ENCODE measurements at regions not wholly inside any gene's neighbourhood (a gene's known extent, or its start where the extent isn't known, plus 50 kb on each side); places are given as distances from the start of the nearest gene placed in this dataset.

DNA sequence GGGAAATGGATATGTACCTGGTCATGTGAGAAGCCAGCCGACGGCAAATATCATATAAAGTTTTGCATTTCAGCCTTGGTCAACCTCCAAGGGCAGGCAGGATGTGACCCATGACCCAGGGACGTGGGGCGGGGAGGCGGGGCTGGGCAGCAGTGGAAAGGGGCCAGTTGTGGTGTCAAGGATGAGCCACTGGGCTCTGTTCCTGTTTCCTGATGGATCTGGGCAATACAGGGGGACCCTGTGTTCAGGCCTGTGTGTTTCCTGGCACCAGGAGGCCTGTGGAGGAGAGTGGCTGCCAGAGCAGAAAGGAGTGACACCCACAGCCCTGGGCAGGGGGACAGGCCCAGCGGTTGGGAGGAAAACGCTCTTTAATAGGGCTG lies 106.9 kb downstream of the GATA6 start:
- H2AFZ ChIP-seq, result no peak overlapping the region
- H3K4me2 ChIP-seq, result no peak overlapping the region
- H4K20me1 ChIP-seq (ENCODE audit: insufficient read depth, poor library complexity, severe bottlenecking), result no peaks in the 10 kb centered on the region
- no peaks in the 10 kb centered on the region for H3K36me3 ChIP-seq (replicated peaks; ENCODE audit: insufficient read depth, low read depth)
- H3K27ac ChIP-seq, result no peak overlapping the region
- no peak for DNase-seq (ENCODE audit: low spot score)
- H3K9me3 ChIP-seq (ENCODE audit: low read depth), result no peaks in the 10 kb centered on the region
- no peaks in the 10 kb centered on the region for H3K27me3 ChIP-seq
- H3K79me2 ChIP-seq, result no peaks in the 10 kb centered on the region
- 89% methylated on average over 7 of the region's 7 CpGs for WGBS (ENCODE audit: low lambda C conversion rate, missing lambda C conversion rate)
- peaks cover 6% of the 10 kb centered on the region for H3K4me1 ChIP-seq (ENCODE audit: insufficient read depth)
- no peak for TF ChIP-seq EZH2 (IDR thresholded peaks at IDR 0.05; ENCODE audit: borderline replicate concordance)
- no peak for TF ChIP-seq CTCF (IDR thresholded peaks at IDR 0.05; ENCODE audit: poor library complexity)
- TF ChIP-seq EZH2phosphoT487 (IDR thresholded peaks at IDR 0.05; ENCODE audit: low read depth, severe bottlenecking, unreplicated experiment), result no peak
- H3K4me3 ChIP-seq, result no peak overlapping the region
- no peaks in the 10 kb centered on the region for H3K9me2 ChIP-seq (replicated peaks; ENCODE audit: insufficient read depth)

DNA sequence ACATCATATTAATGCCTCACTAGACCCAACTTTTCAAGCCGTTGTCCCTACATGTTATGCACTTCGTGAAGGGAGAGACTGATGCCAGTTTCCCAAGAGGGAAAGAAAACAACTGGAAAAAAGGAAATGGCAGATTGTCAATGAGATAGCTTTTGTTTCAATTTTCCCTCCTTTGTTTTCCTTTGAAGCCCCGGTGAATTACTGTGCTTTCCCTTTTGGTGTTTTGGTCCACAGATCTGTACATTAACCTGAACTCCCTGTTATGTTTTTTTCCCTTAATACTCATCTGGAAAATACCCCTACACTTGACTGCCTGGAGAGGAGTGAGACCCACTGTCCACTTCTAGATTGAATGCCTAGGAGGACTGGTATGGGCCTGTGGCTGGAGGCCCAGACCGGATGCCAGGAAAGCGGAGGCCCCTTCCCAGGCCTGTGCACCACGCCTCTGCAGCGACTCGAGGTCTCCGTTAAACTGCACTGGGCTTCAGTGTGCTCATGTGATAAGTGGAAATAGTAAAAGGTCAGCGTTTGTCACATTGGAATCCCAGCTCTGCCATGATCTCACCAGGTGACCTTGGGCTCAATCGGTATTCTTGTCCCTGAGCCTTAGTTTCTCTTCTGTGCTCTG lies 106.4 kb downstream of the GATA6 start:
- no peaks in the 10 kb centered on the region for H3K9me2 ChIP-seq (replicated peaks; ENCODE audit: insufficient read depth)
- no peak overlapping the region for H2AFZ ChIP-seq
- no peak for DNase-seq (ENCODE audit: low spot score)
- H3K4me2 ChIP-seq, result no peak overlapping the region
- no peaks in the 10 kb centered on the region for H3K36me3 ChIP-seq (replicated peaks; ENCODE audit: insufficient read depth, low read depth)
- 73% methylated on average over 11 of the region's 11 CpGs for WGBS (ENCODE audit: low lambda C conversion rate, missing lambda C conversion rate)
- no peaks in the 10 kb centered on the region for H3K27me3 ChIP-seq
- TF ChIP-seq CTCF (IDR thresholded peaks at IDR 0.05; ENCODE audit: poor library complexity) (no peak), EZH2phosphoT487 (IDR thresholded peaks at IDR 0.05; ENCODE audit: low read depth, severe bottlenecking, unreplicated experiment) (no peak), EZH2 (IDR thresholded peaks at IDR 0.05; ENCODE audit: borderline replicate concordance) (no peak)
- no peaks in the 10 kb centered on the region for H3K79me2 ChIP-seq
- no peaks in the 10 kb centered on the region for H3K9me3 ChIP-seq (ENCODE audit: low read depth)
- H3K4me1 ChIP-seq (ENCODE audit: insufficient read depth), result peaks cover 6% of the 10 kb centered on the region
- H4K20me1 ChIP-seq (ENCODE audit: insufficient read depth, poor library complexity, severe bottlenecking), result no peaks in the 10 kb centered on the region
- no peak overlapping the region for H3K27ac ChIP-seq
- H3K4me3 ChIP-seq, result no peak overlapping the region

GRCh38 chr18:22273101-22274039 lies 104.0 kb downstream of the GATA6 start:
- DNase-seq (ENCODE audit: low spot score), result no peak
- H3K9me2 ChIP-seq (replicated peaks; ENCODE audit: insufficient read depth), result no peaks in the 10 kb centered on the region
- no peaks in the 10 kb centered on the region for H3K36me3 ChIP-seq (replicated peaks; ENCODE audit: insufficient read depth, low read depth)
- whole genome bisulfite sequencing (ENCODE audit: low lambda C conversion rate, missing lambda C conversion rate), result over 99% methylated on average over 5 of the region's 5 CpGs
- TF ChIP-seq CTCF (IDR thresholded peaks at IDR 0.05; ENCODE audit: poor library complexity), result no peak
- no peak for TF ChIP-seq EZH2 (IDR thresholded peaks at IDR 0.05; ENCODE audit: borderline replicate concordance)
- TF ChIP-seq EZH2phosphoT487 (IDR thresholded peaks at IDR 0.05; ENCODE audit: low read depth, severe bottlenecking, unreplicated experiment), result no peak
- H3K9me3 ChIP-seq (ENCODE audit: low read depth), result no peaks in the 10 kb centered on the region
- no peak overlapping the region for H3K4me2 ChIP-seq
- no peak overlapping the region for H3K4me3 ChIP-seq
- no peak overlapping the region for H2AFZ ChIP-seq
- no peak overlapping the region for H3K27ac ChIP-seq
- no peaks in the 10 kb centered on the region for H3K27me3 ChIP-seq
- no peaks in the 10 kb centered on the region for H4K20me1 ChIP-seq (ENCODE audit: insufficient read depth, poor library complexity, severe bottlenecking)
- H3K4me1 ChIP-seq (ENCODE audit: insufficient read depth), result peaks cover 9% of the 10 kb centered on the region
- H3K79me2 ChIP-seq, result no peaks in the 10 kb centered on the region

Measured in hepatocyte (in vitro differentiated cells).